Right renal pelvis (tissue), 4 donors: ENCODE measurements at regions not wholly inside any gene's neighbourhood (a gene's known extent, or its start where the extent isn't known, plus 50 kb on each side); places are given as distances from the start of the nearest gene placed in this dataset.

Source experiments
- DNase-seq, 4 donors: peaks; one replicate each; pipeline ENCODE4 v3.0.0-alpha.2; 2013; ENCODE audit warnings: low read depth in 4 of 4, low spot score in 3 of 4, missing footprints in 1 of 4

DNA sequence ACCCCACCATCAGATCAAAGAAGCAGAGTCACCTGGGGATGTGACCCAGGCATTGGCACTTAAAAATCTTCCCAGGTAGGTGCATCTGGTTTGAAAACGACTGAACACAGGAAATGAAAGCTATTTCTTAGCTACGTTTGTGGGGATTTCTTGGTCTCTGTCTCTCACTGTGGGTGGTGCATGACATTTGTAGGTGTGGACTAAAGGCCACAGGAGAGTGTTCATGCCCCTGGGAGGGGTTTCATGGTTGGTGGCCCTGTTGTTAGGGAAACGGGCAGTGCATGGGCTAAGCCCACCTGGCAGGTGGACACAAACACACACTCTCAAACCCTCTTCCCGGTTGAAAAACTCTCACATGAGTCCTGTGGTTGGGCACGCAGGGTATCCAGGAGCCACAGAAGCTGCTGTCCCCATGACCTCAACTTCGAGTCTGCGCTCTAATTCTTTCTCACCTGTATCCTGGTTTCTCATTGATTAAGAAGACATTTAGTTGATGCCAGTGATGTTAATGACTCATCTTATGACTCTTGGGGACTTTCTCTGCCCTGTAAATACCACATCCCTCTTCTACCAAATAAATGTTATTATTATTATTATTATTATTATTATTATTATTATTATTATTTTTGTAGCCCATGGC lies 119.4 kb downstream of the MRPS6 start:
- no peak for DNase-seq

DNA sequence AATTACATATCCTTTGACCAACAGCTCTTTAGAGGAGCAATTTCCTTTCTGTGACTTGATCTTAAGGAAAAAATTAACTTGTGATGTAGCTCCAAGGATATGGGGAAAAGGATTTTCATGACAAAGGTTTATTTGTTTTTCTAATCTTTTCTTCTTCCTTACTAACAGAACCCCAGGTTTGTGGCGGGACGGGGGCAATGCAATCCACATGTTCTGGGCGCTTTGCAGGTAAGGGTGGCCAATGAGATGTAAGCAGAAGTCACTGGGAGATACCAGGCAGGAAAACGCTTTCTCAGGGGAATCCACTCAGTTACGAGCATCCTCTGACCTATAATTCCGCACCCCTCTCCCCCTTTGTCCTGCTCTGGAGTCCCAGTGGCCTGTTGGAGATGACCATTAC lies 122.0 kb downstream of the MRPS6 start:
- DNase-seq: no peak

DNA sequence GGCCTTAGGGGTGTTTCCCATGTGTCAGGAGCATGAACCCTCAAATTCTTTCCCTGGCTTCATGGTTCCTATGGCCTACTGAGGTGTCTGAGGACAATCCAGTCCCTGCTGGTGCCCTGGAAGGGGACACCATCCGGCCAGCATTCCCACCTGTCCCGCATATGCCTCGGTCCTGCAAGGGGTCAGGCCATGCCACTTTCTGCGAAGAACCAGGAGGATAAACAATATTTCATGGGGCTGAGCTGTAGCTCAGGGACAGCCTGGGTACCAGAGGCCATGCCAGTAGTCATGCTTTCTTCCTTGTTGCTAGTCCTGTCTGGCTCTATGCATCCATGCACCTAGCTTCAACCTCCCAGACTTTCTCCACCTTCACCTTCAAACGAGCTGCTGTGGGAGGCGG lies 123.6 kb downstream of the MRPS6 start:
- no peak for DNase-seq

- DNase-seq: no peak
These were observed 124.2 kb downstream of the MRPS6 start for GRCh38 chr21:34197561-34197960.

DNA sequence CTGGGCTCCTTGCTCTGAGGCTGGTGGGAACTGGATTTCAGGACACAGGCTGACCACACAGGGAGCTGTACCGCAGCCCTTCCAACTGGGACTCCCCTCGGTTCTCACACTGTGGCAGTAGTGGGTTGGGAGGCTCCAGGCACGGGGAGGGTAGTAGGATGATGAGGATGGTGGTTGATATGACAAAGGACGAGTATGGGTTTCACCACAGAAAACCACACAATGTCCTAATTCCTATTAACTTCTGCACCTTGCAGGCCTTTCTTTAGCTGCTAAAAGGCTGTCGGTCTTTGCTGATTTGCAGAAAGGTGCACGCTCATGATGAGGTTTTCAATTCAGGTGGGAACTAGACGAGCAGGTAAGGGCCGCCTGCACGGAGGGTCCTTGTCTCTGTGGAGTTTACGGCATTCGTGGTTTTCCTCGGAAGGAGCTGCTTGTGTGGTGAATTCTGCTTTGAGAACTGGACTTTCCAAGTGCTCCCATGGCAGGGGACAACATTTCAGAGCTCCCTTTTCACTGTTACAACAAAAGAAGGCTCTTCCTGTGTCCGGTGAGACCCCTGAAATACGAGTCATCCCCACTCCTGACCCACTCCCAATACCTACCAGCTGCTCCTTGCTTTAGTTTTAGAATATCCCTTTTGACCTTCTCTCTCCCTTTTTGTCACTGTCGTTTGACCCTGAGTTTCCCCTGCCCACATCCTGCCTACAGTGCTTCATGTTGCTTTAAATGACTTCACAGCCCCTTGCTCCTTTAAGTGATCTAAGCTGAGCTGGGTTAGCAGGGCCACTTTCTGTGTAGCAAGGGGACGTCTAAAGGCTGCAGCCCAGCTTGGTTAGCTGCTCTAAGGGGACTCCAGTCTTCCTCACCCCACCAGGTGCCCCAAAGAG lies 125.1 kb downstream of the MRPS6 start:
- DNase-seq: no peak

DNA sequence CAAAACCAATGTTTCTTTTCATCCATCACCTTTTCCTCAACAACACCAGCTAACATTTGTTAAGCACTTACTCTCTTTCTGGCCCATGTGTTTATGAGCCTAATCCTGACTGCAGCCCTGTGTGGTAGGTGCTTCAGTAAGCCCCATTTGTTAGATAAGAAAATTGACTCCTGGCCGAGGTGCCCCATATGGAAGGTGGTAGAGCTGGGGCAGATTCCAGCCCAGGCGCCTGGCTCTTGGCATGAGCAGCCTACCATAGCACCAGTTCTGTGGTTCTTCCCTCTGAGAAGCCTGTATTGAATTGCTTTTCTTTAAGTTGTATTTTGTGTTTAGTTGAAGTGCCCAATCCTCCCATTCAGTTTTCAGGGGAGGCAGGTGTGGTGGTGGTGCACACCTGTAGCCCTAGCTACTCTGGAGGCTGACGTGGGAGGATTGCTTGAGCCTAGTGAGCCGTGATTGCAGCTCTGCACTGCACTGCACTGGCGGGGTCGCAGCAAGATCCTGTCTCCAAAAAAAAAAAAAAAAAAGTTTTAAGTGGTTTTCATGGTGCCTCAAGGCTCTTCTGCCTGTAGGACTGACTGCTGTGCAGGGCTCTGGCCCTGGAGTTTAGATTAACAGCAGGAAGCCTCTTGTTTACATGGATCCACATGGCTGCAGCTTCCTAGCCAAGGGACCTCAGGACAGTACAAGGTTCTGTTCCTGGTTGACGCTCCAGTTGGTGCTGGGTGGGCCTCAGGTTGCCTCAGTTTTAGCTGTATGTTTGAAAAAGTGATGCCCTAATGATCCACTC lies 125.9 kb downstream of the MRPS6 start:
- DNase-seq: no peak

GRCh38 chr21:34200288-34200905 lies 127.0 kb downstream of the MRPS6 start:
- DNase-seq: no peak

DNA sequence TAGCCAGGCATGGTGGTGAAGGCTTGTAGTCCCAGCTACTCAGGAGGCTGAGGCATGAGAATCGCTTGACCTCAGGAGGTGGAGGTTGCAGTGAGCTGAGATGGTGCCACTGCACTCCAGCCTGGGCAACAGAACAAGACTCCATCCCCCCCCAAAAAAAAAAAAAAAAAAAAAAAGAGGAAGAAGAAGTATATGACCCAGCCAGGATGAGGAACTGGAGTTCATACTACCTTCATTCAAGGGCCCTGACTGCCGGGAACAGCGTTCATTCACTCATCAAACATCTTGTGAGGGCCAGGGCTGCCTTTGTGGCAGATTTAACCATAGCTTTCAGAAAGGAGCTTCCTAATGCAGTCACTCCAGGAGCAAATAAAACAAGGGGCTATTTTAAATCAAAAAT lies 127.6 kb downstream of the MRPS6 start:
- no peak for DNase-seq

DNA sequence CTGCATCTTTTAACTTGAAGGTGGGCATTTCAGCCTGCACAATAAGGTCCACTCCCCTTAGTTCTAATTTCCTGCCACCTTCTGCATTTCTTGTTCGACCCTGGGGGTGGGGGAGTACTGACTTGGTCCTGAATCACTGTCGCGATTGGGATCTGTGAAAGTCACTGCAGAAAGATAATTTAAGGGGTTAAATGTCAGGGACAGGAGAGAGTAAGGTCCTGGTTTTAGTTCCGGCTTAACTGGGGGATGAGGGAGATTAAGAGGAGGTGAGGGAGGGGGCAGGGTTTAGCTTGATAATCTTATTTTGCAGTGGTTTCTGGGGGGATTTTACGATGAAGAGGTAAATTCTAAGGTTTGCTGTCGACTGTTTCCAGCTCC lies 128.1 kb downstream of the MRPS6 start:
- peak in 1 of 4 donors; percentile 20 for DNase-seq

DNA sequence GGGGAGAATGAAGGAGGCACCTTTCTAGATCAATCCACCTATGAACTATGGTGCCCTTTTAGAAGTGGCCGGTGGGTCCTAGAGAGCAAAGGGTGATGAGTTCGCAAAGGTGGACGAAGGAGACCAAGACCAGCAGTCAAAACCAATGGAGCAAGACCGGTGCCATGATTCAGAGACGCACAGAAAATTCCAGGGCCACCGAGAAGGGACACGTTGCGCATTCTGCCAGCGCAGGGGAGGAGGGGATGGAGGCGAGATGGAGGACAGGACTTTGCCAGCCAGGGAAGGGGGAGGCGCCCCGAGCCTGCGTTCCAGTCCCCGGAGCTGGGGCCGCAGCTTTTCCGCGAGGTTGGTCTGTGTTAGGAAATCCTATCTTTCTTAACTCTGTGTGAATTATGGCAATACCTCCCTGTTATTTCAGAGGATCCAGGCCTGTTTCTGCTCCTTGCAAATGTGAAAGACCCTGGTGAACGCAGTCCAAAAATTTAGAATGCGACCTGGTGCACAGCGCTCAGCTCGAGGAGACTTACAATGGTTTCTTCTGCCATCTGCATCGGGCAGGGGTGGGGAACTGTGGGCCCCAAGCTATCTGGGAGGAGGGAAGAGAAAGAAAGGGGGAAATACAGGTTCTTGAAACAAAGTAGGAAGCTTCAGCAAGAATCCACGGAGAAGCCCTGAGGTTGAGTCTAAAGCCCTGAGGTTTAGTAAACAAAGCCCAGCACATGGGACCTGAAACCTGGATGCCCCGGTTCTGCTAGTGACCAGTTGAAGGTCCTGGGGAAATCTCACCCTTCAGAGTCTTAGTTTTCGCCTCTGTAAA lies 129.4 kb downstream of the MRPS6 start:
- peak; percentile 30 to 53 (median 44) for DNase-seq

DNA sequence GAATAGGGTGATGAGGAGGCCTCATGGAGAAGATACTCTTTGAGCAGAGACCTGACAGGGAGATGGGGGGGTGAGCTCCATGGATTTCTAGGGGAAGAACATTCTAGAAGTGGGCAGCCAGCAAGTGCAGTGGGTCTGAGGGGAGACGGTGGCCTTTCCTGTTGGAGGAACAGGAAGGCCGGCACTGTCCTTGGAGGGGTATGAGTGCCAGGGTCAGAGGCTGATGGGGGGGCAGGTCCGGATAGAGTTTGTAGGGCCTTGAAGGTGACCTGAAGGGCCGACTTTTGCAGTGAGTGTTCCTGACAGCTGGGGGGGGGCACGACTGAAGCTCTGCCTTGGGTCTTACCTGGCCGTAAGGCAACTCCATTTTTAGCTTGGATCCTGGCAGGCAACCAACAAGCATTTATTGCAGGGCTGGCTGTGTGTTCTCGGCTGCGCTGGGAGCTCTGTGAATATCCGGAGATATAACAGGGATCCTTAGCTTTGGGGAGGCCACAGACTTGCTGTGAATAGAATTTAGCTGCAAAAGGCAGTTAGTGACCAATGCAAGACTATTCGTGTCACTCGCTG lies 130.6 kb downstream of the MRPS6 start:
- no peak for DNase-seq

DNA sequence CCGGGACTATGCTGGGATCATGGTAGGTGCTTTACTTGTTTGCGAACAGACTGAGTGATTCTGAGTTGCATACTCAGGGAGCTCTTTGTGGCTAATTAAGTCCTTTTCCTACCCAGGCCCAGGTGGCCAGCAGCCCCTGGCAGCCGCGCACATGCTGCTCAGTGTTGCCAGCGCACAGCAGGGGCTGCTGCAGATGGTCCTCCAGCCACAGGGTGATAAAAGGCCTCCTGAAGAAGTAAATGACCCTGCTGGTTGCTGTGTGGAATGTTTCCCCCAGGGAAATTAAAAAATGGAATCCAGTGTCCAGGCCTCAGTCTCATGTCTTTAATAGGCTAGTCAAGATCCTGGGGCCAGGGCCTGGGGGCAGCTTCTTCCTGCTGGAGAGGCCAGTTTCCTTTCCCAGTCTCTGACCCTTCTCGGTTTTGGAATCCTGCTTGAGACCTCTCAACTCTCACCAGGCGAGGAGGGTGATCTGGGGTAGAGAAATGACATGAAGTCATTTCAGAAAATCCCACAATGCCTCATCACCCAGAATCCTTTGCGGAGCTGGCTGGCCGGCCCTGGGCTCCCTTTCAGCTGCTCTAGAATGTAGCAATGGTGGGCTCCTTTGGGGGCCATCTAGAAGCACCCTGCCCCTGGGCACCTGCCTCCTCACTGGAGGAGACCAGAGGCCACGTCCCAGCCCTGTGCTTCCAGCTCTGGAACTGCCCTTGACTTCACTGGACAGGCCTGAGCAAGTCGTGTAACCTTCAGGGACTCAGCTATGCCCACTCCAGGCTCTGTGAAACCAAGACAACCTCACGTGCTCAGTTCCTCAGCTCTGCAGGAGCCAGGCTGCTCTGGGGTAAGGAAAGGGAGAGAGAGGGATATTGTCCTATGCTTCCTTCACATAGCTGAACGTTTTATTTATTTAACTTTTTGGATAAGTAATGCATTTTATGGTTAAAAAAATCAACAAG lies 131.4 kb downstream of the MRPS6 start:
- no peak for DNase-seq

DNA sequence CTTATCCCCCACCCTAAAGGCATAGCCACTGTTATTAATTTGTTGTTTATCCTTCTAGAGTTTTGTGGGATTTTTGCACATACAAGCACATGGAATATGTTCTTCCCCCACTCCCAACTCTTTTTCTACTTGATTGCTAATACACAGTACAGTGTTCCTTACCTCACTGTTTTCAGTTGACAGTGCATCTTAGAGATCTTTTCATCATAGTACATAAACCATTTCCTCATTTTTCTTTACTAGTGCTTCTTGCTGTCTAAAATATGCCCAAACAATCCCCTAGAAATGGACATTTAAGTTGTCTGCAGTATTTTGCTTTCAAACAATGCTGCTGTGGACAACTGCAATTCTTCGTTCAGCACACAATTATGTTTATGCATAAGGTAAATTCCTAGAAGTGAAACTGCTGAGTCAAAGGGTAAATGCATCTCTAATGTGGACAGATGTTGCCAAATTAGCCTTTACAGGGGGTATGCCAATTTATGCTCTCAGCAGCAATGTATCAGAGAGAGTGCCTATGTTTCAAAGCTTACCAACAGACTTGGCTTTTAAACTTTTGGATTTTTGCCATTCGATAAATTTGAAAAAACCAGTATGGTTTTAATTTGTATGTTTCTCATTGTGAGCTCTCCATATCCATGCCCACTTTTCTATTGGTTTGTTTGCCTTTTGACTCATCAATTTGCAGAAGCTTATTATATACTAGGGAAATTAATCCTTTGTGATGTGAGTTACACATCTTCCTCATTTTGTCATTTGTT lies 132.6 kb downstream of the MRPS6 start:
- no peak for DNase-seq

GRCh38 chr21:34213959-34214358 lies 140.6 kb downstream of the MRPS6 start:
- DNase-seq: no peak

DNA sequence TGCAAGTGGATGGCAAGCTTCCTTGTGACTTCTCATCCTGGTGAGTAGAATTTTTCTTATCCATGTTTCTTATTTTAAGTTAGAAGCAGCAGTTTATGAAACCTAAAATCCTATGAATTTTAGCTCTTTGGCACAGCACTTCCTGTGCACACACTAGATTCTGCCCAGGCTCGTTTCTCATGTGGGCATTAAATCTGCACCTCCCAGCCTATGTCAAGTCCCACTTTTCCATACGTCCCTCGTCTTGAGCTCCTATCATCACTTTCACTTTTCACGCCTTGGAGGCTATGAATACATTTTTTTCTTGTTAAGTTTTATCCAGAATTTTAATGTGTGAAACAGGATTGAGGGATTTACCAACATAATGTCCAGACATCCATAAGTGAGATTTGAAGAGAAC lies 142.1 kb downstream of the MRPS6 start:
- no peak for DNase-seq

DNA sequence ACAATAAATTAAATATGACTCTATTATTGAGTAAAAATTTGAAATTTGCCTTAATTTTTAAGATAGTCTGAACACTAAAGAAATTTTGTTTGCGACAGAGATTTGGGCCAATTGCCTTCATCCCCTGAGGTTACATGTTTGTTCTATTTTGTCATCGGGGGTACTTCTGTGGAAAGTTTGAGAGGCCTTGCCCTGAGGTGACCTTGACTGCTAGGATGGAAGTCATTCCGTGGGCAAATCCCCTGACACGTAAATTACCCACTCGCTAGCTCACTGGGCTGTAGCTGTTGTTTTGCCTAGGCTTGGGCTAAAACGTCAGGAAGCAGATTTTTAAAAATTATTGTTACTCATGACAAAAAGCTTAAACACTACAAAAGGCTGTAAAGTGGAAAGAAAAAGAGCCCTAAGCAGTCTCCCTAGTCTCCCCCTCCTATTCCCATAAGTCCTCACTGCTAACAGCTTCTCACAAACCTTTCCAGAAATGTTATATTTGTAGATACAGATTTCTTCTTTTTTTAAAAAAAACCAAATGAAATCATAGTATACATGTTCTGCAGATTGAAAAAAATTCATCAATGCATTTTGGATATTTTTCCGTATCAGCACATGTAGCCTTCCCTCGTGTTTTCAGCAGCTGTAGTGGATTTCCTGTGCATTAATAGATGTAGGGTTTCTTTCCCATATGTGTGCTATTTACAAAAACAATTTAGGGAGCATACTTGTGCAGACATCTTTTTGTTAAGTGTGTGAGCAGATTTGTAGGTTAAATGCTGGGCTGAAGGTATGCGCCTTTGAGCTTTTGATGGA lies 142.7 kb downstream of the MRPS6 start:
- DNase-seq: no peak

DNA sequence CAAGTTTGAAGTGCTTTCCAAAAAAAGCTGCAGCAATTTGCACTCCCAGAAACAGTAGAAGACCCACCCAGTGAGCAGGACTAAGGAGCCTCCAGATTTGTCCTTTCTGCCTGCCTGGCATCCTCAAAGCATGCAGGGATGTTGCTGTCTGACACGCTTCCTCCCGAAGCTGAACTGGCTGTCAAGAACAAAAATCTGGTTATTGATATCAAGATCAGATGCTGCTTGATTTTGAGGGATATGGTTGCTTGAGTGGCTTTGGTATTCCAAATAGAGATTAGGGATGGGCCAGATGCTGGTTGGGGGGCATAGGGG lies 143.3 kb downstream of the MRPS6 start:
- DNase-seq: no peak
